HG03460 (cell line): ENCODE measurements at regions not wholly inside any gene's neighbourhood (a gene's known extent, or its start where the extent isn't known, plus 50 kb on each side); places are given as distances from the start of the nearest gene placed in this dataset.

Source experiments
- ATAC-seq: cut with Tn5 transposase; IDR thresholded peaks from one replicate; pipeline ENCODE4 v1.9.1; 2021; ENCODE audit not compliant: unreplicated experiment

- no peak for ATAC-seq
Observed at GRCh38 chr12:127339065-127339464, 927.9 kb upstream of the TMEM132C start.

DNA sequence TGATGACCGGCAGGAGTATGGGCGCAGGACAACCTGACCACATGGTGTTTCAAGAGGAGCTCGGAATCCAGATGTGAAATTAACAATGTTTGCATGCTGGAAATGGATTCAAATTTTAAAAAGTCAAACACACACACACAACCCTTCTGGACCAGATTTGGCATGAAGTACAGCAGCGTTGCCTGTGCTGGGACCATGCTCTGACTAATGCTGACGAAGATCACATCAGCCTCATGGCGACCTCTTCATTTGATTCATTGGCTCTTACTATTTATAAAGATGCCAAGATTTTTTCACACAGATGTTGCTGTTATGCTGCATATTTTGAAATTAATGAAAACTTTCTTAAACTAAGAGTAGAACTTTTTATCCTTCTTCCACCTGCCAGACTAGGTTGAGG is 926.6 kb upstream of the TMEM132C start:
- ATAC-seq: no peak

DNA sequence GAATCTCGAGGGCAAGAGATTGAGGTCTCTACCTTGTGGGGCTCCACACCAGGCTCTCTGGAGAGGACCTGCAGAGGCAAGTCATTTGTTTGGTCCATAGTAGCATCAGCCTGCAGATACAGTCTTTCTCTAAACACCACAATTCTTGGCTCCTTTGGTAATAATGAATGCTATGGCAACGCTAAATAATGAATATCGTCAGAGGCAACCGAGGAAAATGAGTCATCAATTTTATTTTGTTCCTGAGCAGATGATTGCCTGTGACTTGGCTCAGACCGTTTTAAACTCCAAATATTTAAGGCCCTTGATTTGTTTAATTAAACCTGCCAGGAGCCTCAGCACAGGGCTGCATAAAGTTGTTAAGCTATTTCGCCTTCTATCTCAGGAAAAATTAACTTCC is 924.1 kb upstream of the TMEM132C start:
- no peak for ATAC-seq

DNA sequence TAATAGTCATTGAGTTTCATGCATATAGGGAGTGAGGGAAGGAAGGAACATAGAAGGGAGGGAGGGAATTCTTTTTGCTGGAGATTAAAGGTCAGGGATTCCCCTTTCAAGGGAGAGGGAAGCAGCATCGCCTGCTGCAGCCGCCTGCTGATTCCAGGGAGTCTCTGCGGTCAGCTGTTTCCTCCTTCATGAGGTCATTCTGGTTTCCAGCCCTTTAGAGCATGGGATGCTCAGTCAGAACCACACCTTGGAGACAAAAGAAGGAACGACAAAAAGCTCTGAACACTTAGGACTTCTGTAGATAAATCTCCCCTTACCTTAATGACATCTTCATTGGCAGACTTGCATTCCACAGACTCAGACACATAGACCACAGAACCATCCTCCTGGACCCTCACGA is 923.0 kb upstream of the TMEM132C start:
- no peak for ATAC-seq

DNA sequence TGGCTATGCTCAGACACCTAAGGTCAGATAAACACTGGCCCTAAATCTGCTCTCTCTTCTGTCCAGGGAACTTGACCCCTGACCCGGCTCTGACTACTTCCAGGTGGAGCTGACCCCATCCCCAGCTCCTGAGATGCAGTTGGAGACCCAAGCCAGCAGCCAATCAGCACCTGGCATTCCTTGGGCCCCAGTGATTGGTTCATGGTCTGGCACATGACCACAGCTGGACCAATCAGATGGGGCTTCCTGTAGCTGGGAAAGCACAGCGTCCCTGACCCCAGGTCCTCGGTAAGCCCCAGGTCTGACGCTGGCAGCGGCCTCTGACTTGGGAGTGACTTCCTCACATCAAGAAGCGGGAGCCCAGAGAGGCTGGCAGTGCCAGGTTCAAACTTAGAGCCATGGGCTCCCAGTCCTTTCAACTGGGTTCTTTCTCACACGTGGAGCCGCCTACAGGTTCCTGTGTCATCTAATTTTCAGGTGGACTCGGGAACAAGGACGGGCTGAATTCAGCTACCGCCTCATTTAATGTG is 915.4 kb upstream of the TMEM132C start:
- ATAC-seq: no peak

DNA sequence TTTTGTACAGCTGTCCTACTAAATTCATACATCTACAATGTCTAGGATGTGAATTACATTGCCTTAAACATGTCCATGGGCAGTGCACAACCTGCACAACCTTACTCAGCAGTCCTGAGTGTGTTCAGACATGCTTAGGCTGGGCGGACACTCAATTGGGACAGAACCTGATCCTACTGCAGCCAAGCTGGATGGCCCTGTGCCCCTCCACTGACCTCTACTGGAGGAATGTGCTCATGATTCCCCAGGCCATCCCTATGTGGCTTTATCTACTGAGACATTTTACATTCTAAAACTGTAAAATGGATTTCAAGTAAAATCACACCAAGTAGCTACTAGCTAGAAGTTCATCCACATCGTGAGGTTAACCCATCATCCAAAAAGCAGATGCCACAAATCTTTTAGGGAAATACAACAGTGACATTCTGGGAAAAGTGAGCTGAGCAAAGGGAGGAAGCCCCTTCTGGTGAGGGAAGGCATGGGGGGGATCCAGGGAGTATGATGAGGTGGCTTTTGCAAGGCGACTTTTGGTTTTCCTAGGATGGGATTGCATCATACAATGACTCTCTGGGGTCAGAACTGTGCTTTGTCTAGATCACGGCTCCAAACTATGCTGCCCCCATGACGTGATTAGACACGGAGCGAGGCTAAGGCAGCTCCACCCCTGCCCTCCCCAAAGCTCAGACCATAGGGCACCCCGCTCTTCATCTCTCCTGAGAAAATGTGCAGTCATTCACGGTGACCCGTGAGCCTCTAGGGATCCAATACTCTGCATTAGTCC is 911.7 kb upstream of the TMEM132C start:
- no peak for ATAC-seq

DNA sequence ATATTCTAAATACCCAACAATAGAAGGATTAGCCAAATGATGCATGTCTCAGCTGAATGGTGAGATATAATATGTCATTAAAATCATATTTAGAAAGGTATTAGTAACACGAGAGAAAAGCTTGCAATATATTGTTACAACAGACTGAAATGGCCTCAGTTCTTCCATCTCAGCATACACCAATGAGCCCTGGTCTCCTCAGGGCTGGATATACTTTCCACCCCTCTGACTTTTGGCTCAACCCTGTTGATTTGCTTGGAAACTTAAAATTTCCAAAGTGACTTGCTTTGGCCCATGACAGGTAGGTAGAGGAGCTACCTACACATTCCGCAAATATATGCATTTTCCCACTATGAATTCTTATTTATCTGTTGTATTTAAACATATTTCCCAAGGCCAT is 908.1 kb upstream of the TMEM132C start:
- ATAC-seq: no peak

DNA sequence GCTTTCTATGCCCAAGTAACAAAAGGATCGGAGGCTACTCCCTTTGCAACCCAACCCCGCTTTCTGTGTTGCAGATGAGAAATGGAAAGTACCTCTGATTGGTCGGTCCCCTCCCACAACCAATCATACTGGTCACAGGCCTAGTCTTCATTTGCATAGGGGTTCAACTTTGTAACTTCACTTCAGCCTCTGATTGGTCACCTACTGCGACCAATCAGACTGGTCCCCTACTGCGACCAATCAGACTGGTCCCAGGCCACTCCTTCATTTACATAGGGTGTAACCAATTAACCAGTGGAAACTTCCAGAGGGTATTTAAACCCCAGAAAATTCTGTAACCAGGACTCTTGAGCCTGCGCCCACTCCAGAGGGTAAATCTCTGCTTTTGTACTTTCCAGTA is 906.4 kb upstream of the TMEM132C start:
- ATAC-seq: no peak

DNA sequence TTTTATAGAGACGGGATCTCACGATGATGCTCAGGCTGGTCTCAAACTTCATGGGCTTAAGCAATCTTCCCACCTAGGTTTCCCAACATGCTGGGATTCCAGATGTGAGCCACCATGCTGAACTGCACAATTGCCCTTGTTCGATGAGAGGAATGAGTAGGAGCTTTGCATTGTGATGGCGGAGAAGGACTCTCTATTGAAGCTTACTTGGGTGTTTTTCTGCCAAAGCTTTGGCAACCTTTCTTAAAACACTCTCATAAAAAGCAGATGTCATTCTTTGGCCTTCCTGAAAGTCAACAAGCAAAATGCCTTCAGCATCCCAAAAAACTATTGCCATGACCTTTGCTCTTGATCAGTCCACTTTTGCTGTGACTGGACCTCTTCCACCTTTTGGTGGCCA is 904.8 kb upstream of the TMEM132C start:
- no peak for ATAC-seq

DNA sequence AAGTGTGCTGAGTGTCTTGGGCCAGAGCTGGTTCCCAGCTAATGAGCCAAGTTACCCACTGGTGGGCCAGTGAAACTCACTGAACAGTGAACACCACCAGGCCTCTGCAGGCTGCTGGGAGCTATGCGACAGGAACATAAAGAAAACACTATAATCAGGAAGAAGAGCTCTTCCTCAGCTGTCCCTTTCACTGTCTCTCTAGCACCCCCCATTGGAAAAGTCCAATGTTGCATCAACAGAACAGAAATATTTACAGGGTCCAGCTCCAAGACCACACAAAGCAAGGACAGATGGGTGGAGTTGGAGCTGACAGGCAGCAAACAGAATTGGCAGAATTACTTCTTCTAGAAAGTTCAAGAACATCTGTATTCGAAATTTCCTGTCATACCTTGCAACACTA is 903.6 kb upstream of the TMEM132C start:
- ATAC-seq: no peak

- no peak for ATAC-seq
Observed at GRCh38 chr12:127373559-127373958, 893.4 kb upstream of the TMEM132C start.

GRCh38 chr12:127374447-127374846 is 892.5 kb upstream of the TMEM132C start:
- no peak for ATAC-seq

DNA sequence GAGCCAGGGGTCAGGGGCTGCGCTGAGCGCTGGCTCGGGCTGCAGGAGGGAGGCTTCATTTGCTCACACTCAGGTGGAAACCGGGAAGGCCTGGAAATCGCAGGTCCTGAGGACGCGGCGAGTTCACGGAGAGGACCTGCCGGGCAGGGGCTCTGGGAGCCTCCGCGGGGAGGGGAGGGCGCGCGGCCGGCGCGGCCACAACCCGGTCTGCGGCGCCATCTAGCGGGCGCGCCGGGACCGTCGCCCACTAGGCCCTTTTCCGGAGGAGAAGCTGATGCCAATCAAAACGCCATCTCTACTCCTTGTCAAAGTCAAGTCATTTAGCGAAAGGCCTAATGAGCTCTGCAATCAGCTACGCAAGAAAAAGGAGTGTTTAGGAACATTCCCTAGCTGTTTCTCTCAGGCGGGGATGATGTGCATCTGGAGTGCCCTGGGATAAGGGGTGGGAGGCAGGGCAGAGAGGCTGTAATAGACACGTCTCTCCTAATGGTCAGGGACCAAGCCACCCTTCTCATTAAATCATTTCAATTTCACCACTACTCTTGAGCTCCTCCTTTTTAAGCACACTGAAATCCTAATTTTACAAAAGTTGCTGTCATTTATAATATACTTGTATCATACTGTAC is 885.8 kb upstream of the TMEM132C start:
- ATAC-seq: peak; percentile 75

- no peak for ATAC-seq
Observed at GRCh38 chr12:127381681-127382080, 885.3 kb upstream of the TMEM132C start.

DNA sequence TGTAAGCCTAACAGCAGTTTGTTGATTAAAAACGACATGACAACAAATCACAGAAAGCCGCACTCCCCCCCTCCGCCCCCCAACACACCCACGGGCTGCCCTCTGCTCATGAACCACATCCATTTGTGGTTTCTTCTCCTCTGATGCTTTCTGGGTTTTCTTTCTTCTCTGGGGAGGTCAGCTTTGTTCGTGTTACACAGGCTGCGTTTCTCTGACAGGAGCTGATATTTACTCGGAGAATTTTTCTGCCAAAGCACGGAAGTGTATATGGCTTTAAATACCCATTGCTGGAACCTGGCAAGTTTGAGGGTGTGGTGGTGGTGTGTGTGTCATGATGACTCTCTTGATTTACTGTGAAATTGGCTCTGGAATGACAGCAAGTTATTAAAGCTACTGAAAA is 883.7 kb upstream of the TMEM132C start:
- no peak for ATAC-seq

DNA sequence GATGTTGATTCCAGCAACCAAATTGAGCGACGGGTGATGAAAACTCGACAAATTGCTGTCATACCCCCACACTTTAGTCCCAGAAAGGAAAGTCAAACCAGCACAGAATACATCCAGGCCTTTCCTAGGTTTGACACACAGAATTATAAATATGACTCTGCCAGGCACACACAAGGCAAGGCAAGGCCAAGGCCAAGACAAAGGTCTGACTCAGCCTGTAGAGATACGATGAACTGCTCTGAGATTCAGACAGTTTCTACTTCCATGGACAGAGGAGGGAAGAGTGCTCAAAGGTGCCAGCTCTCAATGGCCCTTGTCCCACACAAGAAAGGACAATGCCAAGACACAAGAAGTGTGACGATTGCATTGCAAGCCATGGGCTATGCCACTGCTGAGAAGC is 880.2 kb upstream of the TMEM132C start:
- ATAC-seq: no peak

- ATAC-seq: no peak
Observed at GRCh38 chr12:127388985-127389384, 878.0 kb upstream of the TMEM132C start.

DNA sequence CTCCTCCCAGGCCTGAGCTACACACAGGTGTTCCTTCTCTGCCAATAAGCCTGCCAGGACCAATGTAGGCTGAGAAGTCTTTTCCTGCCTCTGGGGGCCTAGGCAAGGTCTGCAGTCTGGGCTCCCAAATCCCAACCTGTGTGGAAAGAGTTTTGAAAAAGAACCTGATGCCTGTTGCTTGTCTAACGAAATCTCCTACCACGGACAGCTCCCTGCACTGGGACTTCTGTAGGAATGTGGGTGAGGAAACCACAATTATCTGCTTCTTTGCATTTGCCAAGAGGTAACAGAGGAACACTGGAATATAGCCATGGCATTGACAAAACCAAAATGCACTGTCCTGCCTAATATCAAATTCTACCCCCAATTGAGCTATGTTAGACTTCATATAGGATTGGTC is 877.0 kb upstream of the TMEM132C start:
- ATAC-seq: no peak

DNA sequence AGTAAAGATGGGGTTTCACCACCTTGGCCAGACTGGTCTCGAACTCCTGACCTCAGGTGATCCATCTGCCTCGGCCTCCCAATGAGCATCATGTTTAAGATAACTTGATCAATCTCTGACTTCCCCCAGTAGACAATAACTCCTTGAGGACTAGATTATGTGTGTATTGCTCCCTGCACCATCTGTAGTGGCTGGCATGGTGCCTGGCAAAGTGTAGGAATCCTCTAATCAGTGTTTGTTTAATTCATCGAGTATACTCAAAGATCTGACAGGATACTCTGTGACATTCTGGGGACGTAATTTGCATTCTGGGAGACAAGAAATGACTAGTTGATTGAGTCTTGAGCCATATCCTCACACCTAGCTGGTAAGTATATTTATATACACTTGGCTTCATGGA is 873.5 kb upstream of the TMEM132C start:
- no peak for ATAC-seq

GRCh38 chr12:127393896-127394295 is 873.1 kb upstream of the TMEM132C start:
- ATAC-seq: no peak

GRCh38 chr12:127396734-127397133 is 870.2 kb upstream of the TMEM132C start:
- no peak for ATAC-seq

DNA sequence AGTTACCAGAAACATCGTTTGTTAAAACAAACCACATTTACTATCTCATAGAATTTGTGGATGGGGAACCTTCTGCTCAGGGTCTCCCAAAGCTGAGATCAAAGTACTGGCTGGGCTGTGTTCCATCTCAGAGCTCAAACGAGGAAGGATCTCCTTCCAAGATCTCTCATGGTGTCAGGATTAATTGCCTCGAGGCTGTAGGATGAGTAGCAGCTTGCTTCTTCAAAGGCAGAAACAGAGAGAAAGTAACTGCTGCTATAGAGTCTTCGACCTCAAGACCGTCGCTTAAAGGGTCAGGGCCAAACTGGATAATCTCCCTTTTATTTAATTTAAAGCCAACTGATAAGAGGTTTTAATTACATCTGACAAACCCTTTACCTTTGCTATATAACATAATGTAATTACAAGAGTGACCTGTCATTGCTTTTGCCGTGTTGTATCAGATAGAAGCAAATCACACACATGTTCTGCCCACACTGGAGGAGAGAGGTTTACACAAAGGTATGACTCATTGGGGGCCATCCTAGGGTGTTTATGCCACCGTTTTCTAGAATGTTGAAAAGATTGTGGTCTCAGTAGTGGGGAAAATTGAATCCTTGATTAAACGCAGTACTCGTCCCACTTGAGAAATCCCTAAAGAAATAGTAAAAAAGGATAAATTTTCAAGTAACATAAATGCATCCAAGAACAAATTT is 868.8 kb upstream of the TMEM132C start:
- ATAC-seq: no peak
